K562 (cell line): ENCODE measurements at regions not wholly inside any gene's neighbourhood (a gene's known extent, or its start where the extent isn't known, plus 50 kb on each side); places are given as distances from the start of the nearest gene placed in this dataset.

ENCODE experiments used
- ATAC-seq: fragments of 200-7000 bp; cut with Tn5 transposase; 3 replicates; pipeline ENCODE4 v1.9.1; 2020; ENCODE audit warnings: moderate library complexity
- BruUV-seq: library from RNA; stranded (reverse); fragments of 400-500 nt; replicated peaks from 2 replicates; lab custom pipeline; 2021; lab: Mats Ljungman, UMichigan
- CTCF ChIA-PET: fragments of 300-600 bp; formaldehyde crosslinking; extraction: SDS; loops from one replicate; lab custom pipeline; 2021; ENCODE audit warnings: low intra/inter-chr PET ratio; lab: Yijun Ruan, JAX
- POLR2A ChIA-PET: fragments of 300-600, 350-650 bp; sonication (Branson Sonifier 250); formaldehyde crosslinking; extraction: SDS; loops from one replicate; lab custom pipeline; 2021; ENCODE audit warnings: antibody characterized with exemption, inconsistent platforms; lab: Yijun Ruan, JAX
- DNase-seq, 4 experiments: peaks; one replicate each; pipeline versions ENCODE4 v3.0.0 to v3.0.0-alpha.2; 2011 to 2018; ENCODE audit warnings: low spot score in 3 of 4, mixed read lengths in 3 of 4; ENCODE audit errors: extremely low read depth in 1 of 4
- FAIRE-seq: peaks from 2 replicates; lab custom pipeline; 2011; peaks lifted over from hg19 to GRCh38; lab: Jason Lieb, UNC
- H2AFZ ChIP-seq: 2 replicates; pipeline ENCODE4 v1.6.0; 2011; ENCODE audit warnings: low read depth, low read length, control low read depth, inconsistent platforms
- H3K27ac ChIP-seq: fragments of 200-600 bp; 3 replicates; pipeline ENCODE4 v1.8.0; 2011; ENCODE audit warnings: low read depth, mild to moderate bottlenecking, control low read depth, inconsistent platforms, low read length, moderate library complexity, mixed read lengths; ENCODE audit errors: extremely low read depth
- H3K27me3 ChIP-seq, 2 experiments: fragments of 300-600 bp in 1 of 2; 2 replicates in 1 of 2; 3 replicates in 1 of 2; pipeline versions ENCODE4 v1.6.0 to v1.8.0; 2011; ENCODE audit warnings: inconsistent platforms in 2 of 2, low read length in 2 of 2, mild to moderate bottlenecking in 1 of 2, mixed read lengths in 1 of 2, moderate library complexity in 1 of 2; ENCODE audit not compliant: control insufficient read depth in 2 of 2, insufficient read depth in 2 of 2
- H3K36me3 ChIP-seq: fragments of 300-600 bp; 3 replicates; pipeline ENCODE4 v1.8.0; 2011; ENCODE audit warnings: mild to moderate bottlenecking, low read length, inconsistent platforms; ENCODE audit not compliant: control insufficient read depth, insufficient read depth
- H3K4me1 ChIP-seq, 2 experiments: fragments of 200-600 bp in 1 of 2; replicated peaks in 1 of 2; 2 replicates in 1 of 2; 3 replicates in 1 of 2; pipeline versions ENCODE4 v1.5.1 to v1.8.0; 2011; ENCODE audit warnings: inconsistent platforms in 2 of 2, low read length in 2 of 2, mild to moderate bottlenecking in 1 of 2, mixed read lengths in 1 of 2, moderate library complexity in 1 of 2; ENCODE audit not compliant: control insufficient read depth in 2 of 2, insufficient read depth in 2 of 2
- H3K4me2 ChIP-seq: 2 replicates; pipeline ENCODE4 v1.6.1; 2011; ENCODE audit warnings: low read length, control low read depth, inconsistent platforms, mixed read lengths; ENCODE audit not compliant: insufficient read depth
- H3K4me3 ChIP-seq: fragments of 200-600 bp; sonication (generic), shearing (Covaris generic); 2 replicates; pipeline ENCODE4 v1.5.1; 2016; ENCODE audit warnings: control low read depth, inconsistent platforms
- H3K79me2 ChIP-seq: fragments of 200-600 bp; 3 replicates; pipeline ENCODE4 v1.8.0; 2011; ENCODE audit warnings: low read length, inconsistent platforms; ENCODE audit not compliant: control insufficient read depth, insufficient read depth
- H3K9ac ChIP-seq, 2 experiments: 2 replicates each; pipeline versions ENCODE4 v1.6.0 to v1.6.1; 2011; ENCODE audit warnings: low read depth in 2 of 2, low read length in 2 of 2, control low read depth in 1 of 2, inconsistent platforms in 1 of 2, mild to moderate bottlenecking in 1 of 2, mixed read lengths in 1 of 2; ENCODE audit not compliant: insufficient read depth in 1 of 2
- H3K9me1 ChIP-seq: one replicate; pipeline ENCODE4 v1.6.0; 2011; ENCODE audit warnings: inconsistent platforms, mild to moderate bottlenecking, low read length, moderate library complexity; ENCODE audit not compliant: control insufficient read depth, insufficient read depth
- H3K9me3 ChIP-seq: replicated peaks from 2 replicates; pipeline ENCODE4 v1.5.1; 2011; ENCODE audit warnings: low read depth, low read length, inconsistent platforms; ENCODE audit not compliant: control insufficient read depth, insufficient read depth
- H4K20me1 ChIP-seq: replicated peaks from 2 replicates; pipeline ENCODE4 v1.6.1; 2011; ENCODE audit warnings: low read length, inconsistent platforms, mixed read lengths; ENCODE audit not compliant: control insufficient read depth, insufficient read depth
- ATF7 ChIP-seq: fragments of 450-650 bp; IDR thresholded peaks from 2 replicates; pipeline ENCODE4 v1.7.1; 2014; ENCODE audit warnings: mild to moderate bottlenecking, moderate library complexity
- BRF2 ChIP-seq: IDR thresholded peaks from 3 replicates; pipeline ENCODE4 v1.6.1; 2011; ENCODE audit warnings: borderline replicate concordance, mild to moderate bottlenecking; ENCODE audit not compliant: insufficient read length, insufficient read depth
- HDAC6 ChIP-seq: IDR thresholded peaks from 2 replicates; pipeline ENCODE4 v1.6.1; 2012; ENCODE audit warnings: low read depth, mild to moderate bottlenecking, control low read depth, inconsistent platforms, low read length, moderate library complexity
- MTA1 ChIP-seq: fragments of 450-650 bp; IDR thresholded peaks from 2 replicates; pipeline ENCODE4 v1.6.1; 2017; ENCODE audit warnings: borderline replicate concordance
- NFIC ChIP-seq: fragments of 450-650 bp; IDR thresholded peaks from 2 replicates; pipeline ENCODE4 v1.6.1; 2017; ENCODE audit warnings: mild to moderate bottlenecking, inconsistent platforms
- NR4A1 ChIP-seq, 2 experiments: fragments of 250-450 bp in 1 of 2; fragments of 450-650 bp in 1 of 2; sonication (Bioruptor Pico) in 1 of 2; IDR thresholded peaks; 2 replicates each; pipeline versions ENCODE4 v1.4.0 to v1.6.1; 2016 to 2020; ENCODE audit warnings: mild to moderate bottlenecking in 2 of 2, missing compliant biosample characterization in 1 of 2, missing genetic modification characterization in 1 of 2, moderate library complexity in 1 of 2
- PHTF2 ChIP-seq: fragments of 250-450 bp; sonication (Bioruptor Pico); IDR thresholded peaks from 2 replicates; pipeline ENCODE4 v1.5.0; 2021; ENCODE audit warnings: mild to moderate bottlenecking
- PTRF ChIP-seq: fragments of 450-650 bp; IDR thresholded peaks from 2 replicates; pipeline ENCODE4 v1.6.1; 2016; ENCODE audit warnings: mild to moderate bottlenecking, missing genetic modification characterization, missing compliant biosample characterization
- PYGO2 ChIP-seq: fragments of 450-650 bp; IDR thresholded peaks from 2 replicates; pipeline ENCODE4 v1.6.1; 2016; ENCODE audit warnings: mild to moderate bottlenecking, missing genetic modification characterization, moderate library complexity, missing compliant biosample characterization
- RFX5 ChIP-seq: IDR thresholded peaks from 2 replicates; pipeline ENCODE4 v1.6.1; 2011; ENCODE audit warnings: low read depth, mild to moderate bottlenecking, improper control_type of control experiment, low read length
- SREBF1 ChIP-seq: fragments of 150-350 bp; IDR thresholded peaks from 2 replicates; pipeline ENCODE4 v1.6.1; 2014; ENCODE audit warnings: antibody characterized with exemption, low read depth, low read length, borderline replicate concordance
- TCF3 ChIP-seq: sonication (generic); formaldehyde crosslinking; IDR thresholded peaks from 2 replicates; pipeline ENCODE4 v1.4.0; 2020; ENCODE audit warnings: mild to moderate bottlenecking, missing genetic modification reagents
- TEAD4 ChIP-seq, 2 experiments: sonication (generic) in 1 of 2; formaldehyde crosslinking in 1 of 2; IDR thresholded peaks; 2 replicates each; pipeline versions ENCODE4 v1.6.1 to v1.8.0; 2012 to 2022; ENCODE audit warnings: borderline replicate concordance in 1 of 2, inconsistent platforms in 1 of 2, low read length in 1 of 2, mild to moderate bottlenecking in 1 of 2, missing genetic modification reagents in 1 of 2
- USF2 ChIP-seq: sonication (generic); formaldehyde crosslinking; IDR thresholded peaks from 2 replicates; pipeline ENCODE4 v1.5.0; 2020; ENCODE audit warnings: missing genetic modification reagents
- ZEB2 ChIP-seq: fragments of 450-650 bp; IDR thresholded peaks from 2 replicates; pipeline ENCODE4 v1.6.1; 2016
- ZFP1 ChIP-seq: fragments of 450-650 bp; formaldehyde crosslinking; IDR thresholded peaks from 2 replicates; pipeline ENCODE4 v1.4.0; 2020; ENCODE audit warnings: mild to moderate bottlenecking, mixed read lengths
- ZNF175 ChIP-seq: fragments of 200-800 bp; sonication (Bioruptor generic); IDR thresholded peaks from 2 replicates; pipeline ENCODE4 v1.6.1; 2016; ENCODE audit warnings: low read depth, mild to moderate bottlenecking, missing genetic modification characterization, missing compliant biosample characterization
- WGBS: fragments of 100-300 bp; shearing (Covaris generic); methylation state at CpG from one replicate; pipeline ENCODE4 v1.1.6; 2016; ENCODE audit warnings: low coverage, mixed read lengths; ENCODE audit not compliant: insufficient coverage; ENCODE audit errors: missing lambda C conversion rate; 5-methylcytosine and 5-hydroxymethylcytosine counted together
- in situ Hi-C: fragments of 300-500 bp; cut with MboI; formaldehyde crosslinking; loops from 4 replicates; pipeline ENCODE4 v1.15.0; 2018; ENCODE audit warnings: inconsistent platforms, mixed read lengths
- intact Hi-C: fragments of 100-400 bp; cut with micrococcal nuclease; formaldehyde crosslinking; loops from 2 replicates; pipeline ENCODE4 v1.14.2; 2022

GRCh38 chr9:119537138-119537537 lies 167.9 kb upstream of the BRINP1 start:
- H3K9me3 ChIP-seq = no peaks in the 10 kb centered on the region
- H2AFZ ChIP-seq = no peak overlapping the region
- no peak for DNase-seq
- H3K9ac ChIP-seq = no peak overlapping the region
- no peak for ATAC-seq
- intact Hi-C loops (no loop called here), in situ Hi-C loops (no loop called here)
- no peaks in the 10 kb centered on the region for H3K9me1 ChIP-seq
- H3K4me2 ChIP-seq = no peak overlapping the region
- TF ChIP-seq ATF7 (no peak), RFX5 (no peak), NFIC (no peak), MTA1 (no peak), ZEB2 (no peak), HDAC6 (no peak)
- no peaks in the 10 kb centered on the region for H3K36me3 ChIP-seq
- no peaks in the 10 kb centered on the region for H3K79me2 ChIP-seq
- no peak overlapping the region for H3K27ac ChIP-seq
- H3K4me1 ChIP-seq = no peaks in the 10 kb centered on the region
- CTCF ChIA-PET = no interaction called here
- WGBS = 0% methylated on average over 3 of the region's 3 CpGs
- no peaks in the 10 kb centered on the region for H3K27me3 ChIP-seq
- FAIRE-seq = no peak
- H4K20me1 ChIP-seq = no peaks in the 10 kb centered on the region
- no peak overlapping the region for H3K4me3 ChIP-seq
- no TSS peak for BruUV-seq
- POLR2A ChIA-PET = no interaction called here

- H4K20me1 ChIP-seq = no peaks in the 10 kb centered on the region
- H3K4me3 ChIP-seq = no peak overlapping the region
- in situ Hi-C loops (no loop called here), intact Hi-C loops (no loop called here)
- no peaks in the 10 kb centered on the region for H3K79me2 ChIP-seq
- no peaks in the 10 kb centered on the region for H3K9me1 ChIP-seq
- H3K36me3 ChIP-seq = no peaks in the 10 kb centered on the region
- no peaks in the 10 kb centered on the region for H3K4me1 ChIP-seq
- ChIA-PET POLR2A (no interaction called here), CTCF (no interaction called here)
- no peak for ATAC-seq
- H3K9me3 ChIP-seq = no peaks in the 10 kb centered on the region
- H3K27ac ChIP-seq = no peak overlapping the region
- H3K9ac ChIP-seq = no peak overlapping the region
- WGBS = 0% methylated on average over 3 of the region's 3 CpGs
- no peak overlapping the region for H2AFZ ChIP-seq
- no peak for DNase-seq
- no peak for FAIRE-seq
- no peaks in the 10 kb centered on the region for H3K27me3 ChIP-seq
- no peak overlapping the region for H3K4me2 ChIP-seq
- BruUV-seq = no TSS peak
- no peak for TF ChIP-seq PTRF (tag)
- no peak for TF ChIP-seq PHTF2 (CRISPR knock-in tag)
- TF ChIP-seq ZFP1 (CRISPR knock-in tag) = no peak
- TF ChIP-seq SREBF1 = no peak
- TF ChIP-seq TEAD4 (IDR thresholded peaks at IDR 0.05; ENCODE audit: low read length) = no peak
- TF ChIP-seq TEAD4 (CRISPR knock-in tag; IDR thresholded peaks at IDR 0.05; ENCODE audit: borderline replicate concordance) = no peak
- TF ChIP-seq TCF3 (CRISPR knock-in tag) = no peak
- no peak for TF ChIP-seq USF2 (CRISPR knock-in tag)
- TF ChIP-seq ZNF175 (CRISPR knock-in tag) = no peak
- no peak for TF ChIP-seq PYGO2 (tag)
- no peak for TF ChIP-seq BRF2
- no peak for TF ChIP-seq NR4A1 (CRISPR knock-in tag; IDR thresholded peaks at IDR 0.05)
- TF ChIP-seq NR4A1 (tag; IDR thresholded peaks at IDR 0.05) = no peak
These were observed 164.3 kb upstream of the BRINP1 start for GRCh38 chr9:119533504-119533903.
